HCT116 (cell line): ENCODE measurements at regions not wholly inside any gene's neighbourhood (a gene's known extent, or its start where the extent isn't known, plus 50 kb on each side); places are given as distances from the start of the nearest gene placed in this dataset.

Experiments
- ATAC-seq: fragments of 200-7000 bp; cut with Tn5 transposase; 2 replicates; pipeline ENCODE4 v1.9.1; 2020; ENCODE audit warnings: mild to moderate bottlenecking, moderate library complexity
- BruUV-seq: library from RNA; stranded (reverse); fragments of 400-500 nt; replicated peaks from 2 replicates; lab custom pipeline; 2021; lab: Mats Ljungman, UMichigan
- CTCF ChIA-PET: fragments of 300-600 bp; sonication (Branson Sonifier 250); formaldehyde crosslinking; loops from one replicate; lab custom pipeline; 2021; ENCODE audit warnings: antibody characterized with exemption; lab: Charles Lee
- POLR2A ChIA-PET: fragments of 300-600, 350-600 bp; sonication (Branson Sonifier 250); formaldehyde crosslinking; loops from one replicate; lab custom pipeline; 2021; ENCODE audit warnings: antibody characterized with exemption; lab: Charles Lee
- RAD21 ChIA-PET, 2 experiments: fragments of 300-600 bp; sonication (Branson Sonifier 250); formaldehyde crosslinking; loops; one replicate each; lab custom pipeline; 2023; ENCODE audit warnings: low total read pairs in 2 of 2; ENCODE audit not compliant: uncharacterized antibody in 2 of 2, unreplicated experiment in 2 of 2, low non-redundant PET in 1 of 2; lab: Charles Lee
- DNase-seq: peaks from one replicate; pipeline ENCODE4 v3.0.0-alpha.2; 2010; ENCODE audit warnings: low read depth, low spot score
- H2AFZ ChIP-seq: fragments of 200-600 bp; shearing (Covaris generic), sonication (generic); 2 replicates; pipeline ENCODE4 v1.6.1; 2017; ENCODE audit warnings: low read depth, mixed run types, mixed read lengths, antibody characterized with exemption, low read length; ENCODE audit not compliant: poor library complexity, severe bottlenecking
- H3K27ac ChIP-seq: 2 replicates; pipeline ENCODE4 v1.5.1; 2012; ENCODE audit warnings: low read depth, low read length
- H3K27me3 ChIP-seq: fragments of 200-600 bp; sonication (generic); 2 replicates; pipeline ENCODE4 v1.6.1; 2016; ENCODE audit warnings: mixed run types, low read length, mixed read lengths; ENCODE audit not compliant: insufficient read depth
- H3K36me3 ChIP-seq, 2 experiments: fragments of 200-500 bp in 1 of 2; fragments of 200-600 bp in 1 of 2; sonication (Bioruptor generic) in 1 of 2; sonication (generic) in 1 of 2; 2 replicates each; pipeline versions ENCODE4 v1.5.1 to v1.6.1; 2014 to 2016; ENCODE audit warnings: low read length in 2 of 2, inconsistent platforms in 1 of 2, mixed read lengths in 1 of 2, mixed run types in 1 of 2; ENCODE audit not compliant: insufficient read depth in 2 of 2, control insufficient read depth in 1 of 2
- H3K4me1 ChIP-seq, 2 experiments: fragments of 200-600 bp in 1 of 2; sonication (generic) in 1 of 2; 2 replicates each; pipeline versions ENCODE4 v1.5.1 to v1.6.1; 2012 to 2017; ENCODE audit warnings: low read length in 2 of 2, inconsistent platforms in 1 of 2, mild to moderate bottlenecking in 1 of 2, mixed read lengths in 1 of 2, mixed run types in 1 of 2, moderate library complexity in 1 of 2; ENCODE audit not compliant: insufficient read depth in 2 of 2, control insufficient read depth in 1 of 2
- H3K4me2 ChIP-seq: fragments of 200-600 bp; sonication (generic); 2 replicates; pipeline ENCODE4 v1.6.1; 2017; ENCODE audit warnings: mixed run types, low read length, mixed read lengths
- H3K4me3 ChIP-seq, 2 experiments: fragments of 200-600 bp in 1 of 2; sonication (generic) in 1 of 2; replicated peaks in 1 of 2; 2 replicates each; pipeline ENCODE4 v1.5.1; 2011 to 2016; ENCODE audit warnings: low read length in 2 of 2, control low read depth in 1 of 2, low read depth in 1 of 2, mild to moderate bottlenecking in 1 of 2, mixed read lengths in 1 of 2, mixed run types in 1 of 2
- H3K79me2 ChIP-seq: fragments of 200-600 bp; sonication (generic); 2 replicates; pipeline ENCODE4 v1.6.1; 2017; ENCODE audit warnings: mild to moderate bottlenecking, mixed run types, low read length, moderate library complexity, mixed read lengths; ENCODE audit not compliant: insufficient read depth
- H3K9ac ChIP-seq: fragments of 200-600 bp; sonication (generic); 2 replicates; pipeline ENCODE4 v1.6.1; 2016; ENCODE audit warnings: low read length, mixed read lengths
- H3K9me2 ChIP-seq: fragments of 200-600 bp; sonication (generic), shearing (Covaris generic); 2 replicates; pipeline ENCODE4 v1.6.1; 2017; ENCODE audit warnings: mixed run types, mild to moderate bottlenecking, moderate library complexity; ENCODE audit not compliant: insufficient read depth
- H3K9me3 ChIP-seq, 2 experiments: fragments of 200-500 bp in 1 of 2; fragments of 200-600 bp in 1 of 2; sonication (Bioruptor generic) in 1 of 2; sonication (generic) in 1 of 2; 2 replicates each; pipeline ENCODE4 v1.6.1; 2014 to 2017; ENCODE audit warnings: low read length in 2 of 2, mixed read lengths in 2 of 2, inconsistent platforms in 1 of 2, low read depth in 1 of 2, mild to moderate bottlenecking in 1 of 2, mixed run types in 1 of 2, moderate library complexity in 1 of 2; ENCODE audit not compliant: control insufficient read depth in 1 of 2, insufficient read depth in 1 of 2
- H4K20me1 ChIP-seq: fragments of 200-600 bp; sonication (generic), shearing (Covaris generic); 2 replicates; pipeline ENCODE4 v1.6.1; 2017; ENCODE audit warnings: mixed run types, mild to moderate bottlenecking, moderate library complexity; ENCODE audit not compliant: insufficient read depth
- CBX3 ChIP-seq: IDR thresholded peaks from 2 replicates; pipeline ENCODE4 v1.6.1; 2012; ENCODE audit warnings: low read depth
- CEBPB ChIP-seq: IDR thresholded peaks from 2 replicates; pipeline ENCODE4 v1.6.1; 2012; ENCODE audit warnings: low read depth
- CTCF ChIP-seq, 3 experiments: fragments of 200-600 bp in 1 of 3; sonication (generic) in 1 of 3; IDR thresholded peaks in 2 of 3; conservative IDR thresholded peaks in 1 of 3; 2 replicates each; pipeline ENCODE4 v1.5.1; 2012 to 2017; ENCODE audit warnings: low read depth in 2 of 3, low read length in 2 of 3, antibody characterized with exemption in 1 of 3, borderline replicate concordance in 1 of 3, control low read depth in 1 of 3, mild to moderate bottlenecking in 1 of 3, mixed read lengths in 1 of 3, mixed run types in 1 of 3, moderate library complexity in 1 of 3; ENCODE audit not compliant: insufficient read depth in 1 of 3
- EGR1 ChIP-seq: IDR thresholded peaks from 2 replicates; pipeline ENCODE4 v1.6.1; 2012; ENCODE audit warnings: low read depth
- ELF1 ChIP-seq: IDR thresholded peaks from 2 replicates; pipeline ENCODE4 v1.6.1; 2012; ENCODE audit warnings: low read depth, borderline replicate concordance
- EZH2 ChIP-seq: fragments of 200-600 bp; sonication (generic); IDR thresholded peaks from 2 replicates; pipeline ENCODE4 v1.6.1; 2017; ENCODE audit warnings: antibody characterized with exemption, mixed run types
- EZH2phosphoT487 ChIP-seq: fragments of 200-600 bp; IDR thresholded peaks from 2 replicates; pipeline ENCODE4 v1.6.1; 2018; ENCODE audit warnings: antibody characterized with exemption, borderline replicate concordance
- JUND ChIP-seq: IDR thresholded peaks from 2 replicates; pipeline ENCODE4 v1.6.1; 2012
- MAX ChIP-seq: IDR thresholded peaks from 2 replicates; pipeline ENCODE4 v1.6.1; 2012
- POLR2A ChIP-seq: IDR thresholded peaks from 2 replicates; pipeline ENCODE4 v1.7.0; 2011; ENCODE audit warnings: borderline replicate concordance; ENCODE audit not compliant: insufficient read depth, insufficient read length; ENCODE audit errors: extremely low read depth
- POLR2AphosphoS5 ChIP-seq: IDR thresholded peaks from 2 replicates; pipeline ENCODE4 v1.6.1; 2011; ENCODE audit warnings: mild to moderate bottlenecking, low read depth, low read length, moderate library complexity
- RAD21 ChIP-seq: IDR thresholded peaks from 2 replicates; pipeline ENCODE4 v1.6.1; 2012; ENCODE audit warnings: low read depth, mild to moderate bottlenecking
- REST ChIP-seq: IDR thresholded peaks from 2 replicates; pipeline ENCODE4 v1.6.1; 2012; ENCODE audit warnings: low read depth
- SRF ChIP-seq: IDR thresholded peaks from 2 replicates; pipeline ENCODE4 v1.6.1; 2012; ENCODE audit warnings: low read depth
- TCF7L2 ChIP-seq: IDR thresholded peaks from 2 replicates; pipeline ENCODE4 v1.7.0; 2011; ENCODE audit warnings: borderline replicate concordance, inconsistent platforms; ENCODE audit not compliant: insufficient read depth, insufficient read length; ENCODE audit errors: extremely low read depth
- ZBTB33 ChIP-seq: IDR thresholded peaks from 2 replicates; pipeline ENCODE4 v1.6.1; 2011; ENCODE audit warnings: mild to moderate bottlenecking, low read length, moderate library complexity; ENCODE audit not compliant: insufficient replicate concordance; ENCODE audit errors: extremely low read depth
- ZFX ChIP-seq: fragments of 450-650 bp; IDR thresholded peaks from 2 replicates; pipeline ENCODE4 v1.6.1; 2017
- ZNF274 ChIP-seq: fragments of 200-500 bp; sonication (Bioruptor generic); IDR thresholded peaks from 2 replicates; pipeline ENCODE4 v1.6.1; 2014; ENCODE audit warnings: mild to moderate bottlenecking, low read depth, low read length, inconsistent platforms
- intact Hi-C: fragments of 100-400 bp; cut with micrococcal nuclease; formaldehyde crosslinking; loops from 2 replicates; pipeline ENCODE4 v1.10.0; 2022

GRCh38 chr3:30443756-30444673 lies 162.4 kb upstream of the TGFBR2 start:
- Histone ChIP-seq H3K9me2 (no peaks in the 10 kb centered on the region), H3K4me1 (no peaks in the 10 kb centered on the region), H3K36me3 (no peaks in the 10 kb centered on the region), H3K4me3 (no peak overlapping the region), H3K27ac (no peak overlapping the region), H2AFZ (no peak overlapping the region), H3K9ac (no peak overlapping the region), H3K4me2 (no peak overlapping the region), H3K27me3 (no peaks in the 10 kb centered on the region), H3K79me2 (no peaks in the 10 kb centered on the region), H3K9me3 (no peaks in the 10 kb centered on the region), H4K20me1 (no peaks in the 10 kb centered on the region)
- DNase-seq = no peak
- ChIA-PET POLR2A (no interaction called here), RAD21 (no interaction called here), CTCF (no interaction called here)
- TF ChIP-seq JUND (no peak), CBX3 (no peak), ELF1 (no peak), CTCF (IDR thresholded peaks at IDR 0.05 in 2 of 3, conservative IDR thresholded peaks at IDR 0.05 in 1 of 3; ENCODE audit: borderline replicate concordance in 1 of 3, insufficient read depth in 1 of 3, low read depth in 2 of 3, low read length in 2 of 3) (no peak), EZH2 (no peak), EGR1 (no peak), POLR2A (no peak), SRF (no peak), CEBPB (no peak), ZBTB33 (no peak), REST (no peak), TCF7L2 (no peak), ZFX (no peak), ZNF274 (no peak), EZH2phosphoT487 (no peak), POLR2AphosphoS5 (no peak), MAX (no peak), RAD21 (no peak)
- no peak for ATAC-seq
- no TSS peak for BruUV-seq
- intact Hi-C loops = no loop called here
